ENCODE measurements at regions not wholly inside any gene's neighbourhood (a gene's known extent, or its start where the extent isn't known, plus 50 kb on each side); places are given as distances from the start of the nearest gene placed in this dataset.

GRCh38 chr13:90170208-90170607 lies 1177.3 kb upstream of the MIR17HG start:
- TF ChIP-seq CTCF (conservative IDR thresholded peaks at IDR 0.05; ENCODE audit: low read depth, low read length) (no peak), POLR2A (IDR thresholded peaks at IDR 0.05; ENCODE audit: low read depth, low read length) (no peak), USF2 (IDR thresholded peaks at IDR 0.05; ENCODE audit: low read depth, low read length) (no peak), NFE2L2 (IDR thresholded peaks at IDR 0.05; ENCODE audit: low read depth, low read length) (no peak), CEBPB (IDR thresholded peaks at IDR 0.05; ENCODE audit: low read depth, low read length) (no peak), BHLHE40 (IDR thresholded peaks at IDR 0.05; ENCODE audit: low read depth, low read length) (no peak), CHD1 (IDR thresholded peaks at IDR 0.05; ENCODE audit: low read depth, low read length) (no peak), RAD21 (IDR thresholded peaks at IDR 0.05; ENCODE audit: low read length) (no peak)

Measured in IMR-90 (cell line).